Lower leg skin (tissue), 4 donors: ENCODE measurements at regions not wholly inside any gene's neighbourhood (a gene's known extent, or its start where the extent isn't known, plus 50 kb on each side); places are given as distances from the start of the nearest gene placed in this dataset.
"Not testable (repeated sequence)": the region's sequence is repeated elsewhere in the genome, so short reads cannot be mapped to it uniquely, and the experiment has no call there.

Experiments used
- DNase-seq, 2 donors: peaks; one replicate each; pipeline ENCODE4 v3.0.0-alpha.2; 2019; ENCODE audit warnings: low spot score in 2 of 2
- H3K4me3 ChIP-seq: fragments of 200-600 bp; sonication (generic); 2 replicates; pipeline ENCODE4 v1.5.1; 2017; ENCODE audit warnings: mild to moderate bottlenecking, low read depth; ENCODE audit not compliant: poor library complexity, severe bottlenecking
- CTCF ChIP-seq, 3 donors: fragments of 450-650 bp; IDR thresholded peaks; one replicate each; pipeline ENCODE4 v1.5.1; 2016; ENCODE audit warnings: antibody characterized with exemption in 3 of 3, mild to moderate bottlenecking in 3 of 3, moderate library complexity in 2 of 3
- POLR2A ChIP-seq, 2 donors: fragments of 450-650 bp; IDR thresholded peaks; one replicate each; pipeline ENCODE4 v1.6.1; 2016 to 2017; ENCODE audit warnings: antibody characterized with exemption in 2 of 2, mild to moderate bottlenecking in 1 of 2, moderate library complexity in 1 of 2
- WGBS, 2 donors: methylation state at CpG; one replicate each; pipeline ENCODE4 v1.1.5; 2018; 5-methylcytosine and 5-hydroxymethylcytosine counted together
- intact Hi-C: fragments of 100-400 bp; cut with DNase I; formaldehyde crosslinking; loops from one replicate; pipeline ENCODE4 v1.15.0; 2023; ENCODE audit warnings: low total_unique reads

- 40 to 47% methylated on average over 1 of the region's 1 CpG for WGBS, 2 donors
- TF ChIP-seq CTCF (IDR thresholded peaks at IDR 0.05) (no peak), POLR2A (IDR thresholded peaks at IDR 0.05) (no peak)
- no peak overlapping the region for H3K4me3 ChIP-seq
- intact Hi-C loops: no loop called here
- DNase-seq: no peak
Measured at GRCh38 chr13:79853251-79853650, 372.3 kb downstream of the NDFIP2 start.

GRCh38 chr13:79851318-79851717 is 370.4 kb downstream of the NDFIP2 start:
- DNase-seq: no peak
- intact Hi-C loops: no loop called here
- no peak overlapping the region for H3K4me3 ChIP-seq
- TF ChIP-seq CTCF (IDR thresholded peaks at IDR 0.05) (no peak), POLR2A (IDR thresholded peaks at IDR 0.05) (no peak)

- 54 to 63% methylated on average over 5 of the region's 5 CpGs for WGBS, 2 donors
- DNase-seq: no peak
- no peak for TF ChIP-seq CTCF (IDR thresholded peaks at IDR 0.05)
- TF ChIP-seq POLR2A (IDR thresholded peaks at IDR 0.05): no peak
- no peak overlapping the region for H3K4me3 ChIP-seq
- intact Hi-C loops: no loop called here
Measured at GRCh38 chr13:79847882-79848592, 367.1 kb downstream of the NDFIP2 start.

- intact Hi-C loops: no loop called here
- WGBS, 2 donors: 74 to 76% methylated on average over 4 of the region's 4 CpGs
Measured at GRCh38 chr13:79846386-79846785, 365.4 kb downstream of the NDFIP2 start.

GRCh38 chr13:79837741-79838450 is 356.9 kb downstream of the NDFIP2 start:
- no peak for TF ChIP-seq POLR2A (IDR thresholded peaks at IDR 0.05)
- TF ChIP-seq CTCF (IDR thresholded peaks at IDR 0.05): no peak
- no peak overlapping the region for H3K4me3 ChIP-seq
- DNase-seq: no peak
- intact Hi-C loops: no loop called here
- WGBS, 2 donors: 85 to 88% methylated on average over 3 of the region's 3 CpGs

More at GRCh38 chr13:79846386-79846785, 365.4 kb downstream of the NDFIP2 start:
- no peak overlapping the region for H3K4me3 ChIP-seq
- no peak for TF ChIP-seq CTCF (IDR thresholded peaks at IDR 0.05)
- no peak for TF ChIP-seq POLR2A (IDR thresholded peaks at IDR 0.05)
- DNase-seq: no peak

- H3K4me3 ChIP-seq, intact Hi-C loops, DNase-seq: not testable (repeated sequence)
- WGBS, 2 donors: 76 to 81% methylated on average over 2 of the region's 2 CpGs
Measured at GRCh38 chr13:79836121-79836520, 355.2 kb downstream of the NDFIP2 start.
